HG03558 (cell line): ENCODE measurements at regions not wholly inside any gene's neighbourhood (a gene's known extent, or its start where the extent isn't known, plus 50 kb on each side); places are given as distances from the start of the nearest gene placed in this dataset.

Experiments used
- ATAC-seq: cut with Tn5 transposase; IDR thresholded peaks from one replicate; pipeline ENCODE4 v1.9.1; 2021; ENCODE audit warnings: moderate number of reproducible peaks; ENCODE audit not compliant: unreplicated experiment; ENCODE audit errors: extremely low read depth

DNA sequence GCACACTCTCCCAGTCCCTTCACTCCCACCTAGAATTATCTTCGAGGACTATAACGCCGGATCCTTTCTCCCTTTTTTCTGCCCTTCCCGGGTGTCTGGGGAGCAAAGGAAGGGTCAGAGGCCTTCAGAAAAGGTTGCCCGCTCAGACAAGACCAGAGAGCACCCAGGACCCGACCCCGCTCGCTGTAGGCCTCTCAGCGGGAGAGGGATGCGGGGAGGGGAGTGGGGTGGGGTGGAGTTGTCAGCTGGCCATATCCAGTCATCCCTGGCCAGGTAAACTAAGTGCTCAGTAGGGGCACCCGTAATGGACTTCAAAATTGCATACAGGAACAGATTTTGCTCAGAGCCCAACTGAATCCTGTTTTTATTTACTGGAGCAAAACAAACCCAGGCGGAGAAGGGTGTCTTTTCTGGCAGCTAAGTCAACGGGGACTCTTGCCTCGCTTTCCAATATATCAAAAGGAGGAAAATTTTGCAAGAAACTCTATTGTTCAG, 65.0 kb downstream of the NOL4 start:
- ATAC-seq: no peak

GRCh38 chr18:34158881-34159690, 65.6 kb downstream of the NOL4 start:
- ATAC-seq: no peak

- ATAC-seq: no peak
Observed at GRCh38 chr18:34153711-34154110, 71.0 kb downstream of the NOL4 start.

DNA sequence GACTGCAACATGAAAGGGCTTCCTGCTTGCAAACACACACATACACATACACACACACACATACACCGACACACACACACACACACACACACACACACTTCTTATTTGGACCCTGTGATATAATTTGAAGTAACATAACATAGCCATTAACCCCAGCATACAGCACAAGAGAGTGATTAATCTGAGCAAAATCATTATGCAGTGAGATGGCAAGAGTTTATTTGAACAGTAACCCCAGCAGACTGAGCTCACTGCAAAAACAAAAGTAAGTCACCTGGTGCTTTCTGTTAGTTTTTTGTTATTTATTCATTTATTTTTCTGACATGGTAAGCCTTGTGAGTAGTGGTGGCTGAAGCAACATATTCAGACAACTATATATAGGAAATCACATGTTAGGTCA, 93.7 kb downstream of the NOL4 start:
- ATAC-seq: no peak

- no peak for ATAC-seq
Observed at GRCh38 chr18:34128436-34128835, 96.3 kb downstream of the NOL4 start.

- no peak for ATAC-seq
Observed at GRCh38 chr18:34126121-34126520, 98.6 kb downstream of the NOL4 start.

DNA sequence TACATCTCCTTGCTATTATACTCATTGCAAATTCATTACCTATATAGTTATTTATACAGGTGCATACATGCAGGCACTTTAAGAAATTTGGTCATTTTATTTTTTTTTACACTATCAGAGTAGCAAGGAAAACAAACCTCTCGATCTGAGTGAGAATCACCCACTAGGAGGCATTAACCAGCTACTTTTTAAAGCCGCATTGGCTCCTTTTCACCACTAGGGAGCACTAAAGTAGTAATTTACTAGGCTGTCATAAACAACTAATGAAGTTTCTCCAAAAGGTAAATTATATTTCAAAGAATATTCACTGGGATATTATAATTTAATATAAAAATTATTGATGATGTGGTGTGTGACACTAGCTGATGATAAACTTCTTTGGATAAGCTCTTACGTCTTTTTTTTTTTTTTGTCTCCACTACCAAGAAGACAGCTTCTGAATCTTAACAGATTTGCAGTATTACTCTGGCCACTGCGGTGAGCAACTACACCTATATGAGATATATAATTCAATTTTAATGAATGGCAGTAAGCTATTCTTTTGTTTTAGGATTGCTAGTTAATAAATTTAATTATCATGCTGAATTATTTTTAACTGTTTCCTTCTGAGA, 101.9 kb downstream of the NOL4 start:
- ATAC-seq: no peak

DNA sequence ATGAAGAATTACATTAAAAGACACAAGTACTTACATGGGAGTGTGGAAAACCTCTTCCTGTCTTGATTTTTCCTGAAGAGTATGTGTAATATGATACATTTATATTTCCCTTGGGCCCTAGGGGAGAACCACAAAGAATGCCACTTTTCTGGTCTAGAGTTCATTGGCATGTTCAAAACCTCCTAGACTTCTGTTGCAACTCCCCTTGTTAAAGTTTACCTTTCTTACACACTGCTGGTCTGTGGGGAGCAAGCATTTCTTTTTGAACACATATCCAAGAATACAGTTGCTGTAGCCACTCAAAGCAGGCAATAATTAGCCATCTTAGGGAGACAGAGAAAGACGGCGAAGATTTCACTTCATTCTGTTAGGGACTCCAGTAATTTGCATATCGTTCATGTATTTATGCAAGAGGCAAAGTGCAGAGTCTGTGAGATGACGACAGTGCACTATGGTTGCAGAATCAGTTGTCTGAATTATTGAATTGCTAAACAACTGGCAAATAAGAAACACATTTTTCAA, 103.5 kb downstream of the NOL4 start:
- no peak for ATAC-seq

DNA sequence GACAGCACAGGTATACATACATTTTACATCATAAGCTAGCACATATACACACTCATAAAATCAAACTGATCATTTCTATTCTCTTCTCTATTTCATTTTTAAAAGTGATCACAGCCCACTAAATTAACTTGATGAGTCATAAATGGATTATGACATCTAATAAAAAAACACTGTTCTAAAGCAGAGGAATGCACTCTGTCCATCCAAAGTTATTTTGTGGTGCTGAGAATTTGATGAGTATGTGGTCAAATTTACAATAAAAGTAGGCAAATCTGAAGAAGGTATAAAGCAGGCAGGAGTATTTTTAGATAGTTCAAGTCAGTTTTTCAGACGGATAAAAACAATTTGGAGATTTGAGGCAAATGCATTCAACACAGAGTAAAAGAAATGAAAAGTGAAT, 104.4 kb downstream of the NOL4 start:
- ATAC-seq: no peak

- no peak for ATAC-seq
Observed at GRCh38 chr18:34117319-34117718, 107.4 kb downstream of the NOL4 start.

DNA sequence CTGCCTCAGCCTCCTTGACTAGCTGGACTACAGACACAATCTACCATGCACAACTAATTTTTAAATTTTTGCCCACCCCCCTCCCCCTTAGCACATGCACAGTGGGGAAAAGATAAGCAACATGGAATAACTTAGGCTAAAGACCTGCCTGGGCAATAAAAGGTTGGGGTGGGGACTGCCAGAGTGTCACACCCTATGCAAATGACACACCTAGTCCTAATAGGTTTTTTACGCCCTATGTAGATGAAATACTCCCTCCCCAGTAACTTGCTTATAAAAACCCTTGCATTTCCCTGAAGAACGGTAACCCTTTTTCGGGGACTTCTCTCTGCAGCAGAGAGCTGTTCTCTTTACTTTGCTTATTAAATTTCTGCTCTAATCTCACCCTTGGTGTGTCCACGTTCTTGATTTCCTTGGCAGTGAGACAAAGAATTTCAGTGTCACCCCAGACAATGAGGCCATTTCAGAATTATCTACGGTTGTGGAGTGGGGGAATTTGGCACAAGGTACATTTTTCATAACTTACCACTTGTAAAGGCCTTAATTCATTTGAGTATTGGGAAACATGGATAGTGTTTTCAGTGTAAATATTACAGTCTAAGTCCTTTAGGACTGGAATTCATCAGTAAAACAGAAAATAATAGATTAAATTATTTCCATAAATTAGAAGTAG, 109.2 kb downstream of the NOL4 start:
- ATAC-seq: no peak

DNA sequence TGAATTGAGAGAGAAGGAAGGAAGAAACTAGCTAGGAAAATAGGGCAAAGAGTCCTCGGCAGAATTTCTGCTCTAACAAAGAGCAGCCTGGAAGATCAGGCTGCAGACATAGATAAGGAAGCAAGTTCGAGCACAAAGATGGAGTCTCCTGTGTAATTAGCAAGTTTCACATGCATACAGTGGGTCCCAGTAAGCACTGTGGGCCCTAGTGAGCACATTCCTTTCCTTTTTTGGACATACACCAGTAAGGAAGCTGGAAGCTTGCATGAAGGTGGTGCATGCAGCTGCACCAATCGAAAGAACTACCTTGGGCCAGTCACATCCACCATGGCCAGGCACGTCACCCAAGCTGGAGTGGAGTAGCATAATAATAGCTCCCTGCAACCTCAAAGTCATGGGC, 109.7 kb downstream of the NOL4 start:
- ATAC-seq: no peak

GRCh38 chr18:34108206-34108605, 116.5 kb downstream of the NOL4 start:
- ATAC-seq: no peak

- ATAC-seq: no peak
Observed at GRCh38 chr18:34098109-34098508, 126.6 kb downstream of the NOL4 start.

GRCh38 chr18:34097312-34097711, 127.4 kb downstream of the NOL4 start:
- ATAC-seq: no peak

GRCh38 chr18:34094148-34094547, 130.6 kb downstream of the NOL4 start:
- ATAC-seq: no peak

GRCh38 chr18:34092796-34093195, 131.9 kb downstream of the NOL4 start:
- no peak for ATAC-seq

DNA sequence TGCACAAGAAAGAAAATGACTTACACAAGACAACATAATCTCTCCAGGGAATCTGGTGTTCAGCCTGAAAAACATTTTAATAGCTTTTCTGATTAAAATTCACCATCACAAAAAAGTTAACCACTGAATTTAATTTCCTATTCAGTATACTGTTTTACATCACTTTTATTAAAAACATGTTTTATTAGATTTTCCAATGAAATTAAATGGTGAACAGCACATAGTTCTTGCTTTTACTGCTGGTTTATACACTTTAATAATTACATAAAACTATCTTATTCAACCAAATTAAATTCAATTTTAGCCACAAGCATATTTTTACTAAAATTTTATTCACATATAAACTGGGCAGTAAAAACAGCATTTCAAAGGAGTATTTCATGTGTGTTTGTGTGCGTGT, 138.3 kb downstream of the NOL4 start:
- ATAC-seq: no peak

- no peak for ATAC-seq
Observed at GRCh38 chr18:34085140-34085739, 139.5 kb downstream of the NOL4 start.

DNA sequence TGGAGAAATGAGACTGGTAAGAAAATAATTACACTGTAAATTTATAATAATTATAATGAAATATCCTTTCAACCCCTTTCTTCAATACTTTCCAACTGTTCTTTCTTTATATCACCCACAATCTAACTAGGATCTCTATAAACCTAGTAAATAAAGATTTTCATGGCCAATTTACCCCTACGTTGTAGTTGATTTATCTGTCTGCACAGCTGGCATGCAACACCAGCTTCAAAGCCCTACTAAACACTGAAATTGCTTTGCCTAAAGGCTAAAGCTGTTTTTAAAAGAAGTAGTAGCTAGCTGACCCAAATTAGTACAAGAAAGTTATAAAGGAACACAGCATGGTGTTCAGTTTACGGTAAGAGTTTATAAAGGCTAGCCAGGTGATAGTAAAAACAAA, 140.1 kb downstream of the NOL4 start:
- ATAC-seq: no peak
